Body of pancreas (tissue), 4 donors: ENCODE measurements at regions not wholly inside any gene's neighbourhood (a gene's known extent, or its start where the extent isn't known, plus 50 kb on each side); places are given as distances from the start of the nearest gene placed in this dataset.

Source experiments
- POLR2A ChIP-seq, 3 donors: fragments of 450-650 bp; IDR thresholded peaks; one replicate each; pipeline ENCODE4 v1.6.1; 2016; ENCODE audit warnings: antibody characterized with exemption in 3 of 3, mild to moderate bottlenecking in 2 of 3
- TF ChIP-seq, protein P1 (sequence below), 7 experiments: fragments of 450-650 bp in 4 of 7; fragments of 200-600 bp in 3 of 7; sonication (generic) in 3 of 7; IDR thresholded peaks; one replicate each; pipeline ENCODE4 v1.5.1; 2016 to 2019; ENCODE audit warnings: antibody characterized with exemption in 7 of 7

DNA sequence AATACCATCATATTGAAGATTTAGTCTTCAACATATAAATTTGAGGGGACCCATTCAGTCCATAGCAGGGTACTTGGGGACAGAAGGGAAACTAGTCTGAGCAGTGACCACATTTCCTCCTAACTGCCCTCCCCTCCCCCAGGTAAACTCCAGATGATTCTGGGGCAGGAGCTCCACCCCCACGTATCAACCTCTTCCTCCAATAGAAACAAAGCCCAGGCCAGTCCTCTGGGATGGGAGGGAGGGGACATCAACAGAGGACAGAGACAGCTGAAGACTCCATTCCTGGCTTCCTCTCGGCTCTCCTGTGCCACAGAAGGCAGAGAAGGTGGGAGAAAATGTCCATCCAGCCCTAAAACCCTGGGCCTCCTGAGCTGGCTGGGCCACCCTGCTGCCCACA lies 85.0 kb upstream of the TOP1 start:
- TF ChIP-seq, protein P1, sequence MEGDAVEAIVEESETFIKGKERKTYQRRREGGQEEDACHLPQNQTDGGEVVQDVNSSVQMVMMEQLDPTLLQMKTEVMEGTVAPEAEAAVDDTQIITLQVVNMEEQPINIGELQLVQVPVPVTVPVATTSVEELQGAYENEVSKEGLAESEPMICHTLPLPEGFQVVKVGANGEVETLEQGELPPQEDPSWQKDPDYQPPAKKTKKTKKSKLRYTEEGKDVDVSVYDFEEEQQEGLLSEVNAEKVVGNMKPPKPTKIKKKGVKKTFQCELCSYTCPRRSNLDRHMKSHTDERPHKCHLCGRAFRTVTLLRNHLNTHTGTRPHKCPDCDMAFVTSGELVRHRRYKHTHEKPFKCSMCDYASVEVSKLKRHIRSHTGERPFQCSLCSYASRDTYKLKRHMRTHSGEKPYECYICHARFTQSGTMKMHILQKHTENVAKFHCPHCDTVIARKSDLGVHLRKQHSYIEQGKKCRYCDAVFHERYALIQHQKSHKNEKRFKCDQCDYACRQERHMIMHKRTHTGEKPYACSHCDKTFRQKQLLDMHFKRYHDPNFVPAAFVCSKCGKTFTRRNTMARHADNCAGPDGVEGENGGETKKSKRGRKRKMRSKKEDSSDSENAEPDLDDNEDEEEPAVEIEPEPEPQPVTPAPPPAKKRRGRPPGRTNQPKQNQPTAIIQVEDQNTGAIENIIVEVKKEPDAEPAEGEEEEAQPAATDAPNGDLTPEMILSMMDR (IDR thresholded peaks at IDR 0.05), result no peak
- TF ChIP-seq POLR2A (IDR thresholded peaks at IDR 0.05), result no peak
